ENCODE measurements at regions not wholly inside any gene's neighbourhood (a gene's known extent, or its start where the extent isn't known, plus 50 kb on each side); places are given as distances from the start of the nearest gene placed in this dataset.

DNA sequence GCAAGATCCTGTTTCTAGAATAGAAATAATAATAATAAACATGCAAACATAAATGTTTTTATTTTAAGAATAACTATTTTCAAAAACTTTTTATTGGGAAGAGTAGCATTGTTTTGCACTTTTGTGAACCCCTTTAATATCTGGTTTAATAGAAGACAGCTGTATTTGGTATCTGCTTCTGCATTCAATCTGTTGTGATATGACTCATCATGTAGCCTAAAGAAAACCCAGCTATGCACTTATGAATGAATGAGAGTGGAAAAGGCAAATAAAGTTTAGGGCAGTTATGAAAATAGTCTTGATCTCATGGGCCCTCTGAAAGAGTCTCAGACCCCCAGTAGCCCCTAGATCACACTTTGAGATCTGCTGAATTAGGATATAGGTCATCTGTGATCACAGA lies 100.4 kb upstream of the PPP2R3A start:
- no peak overlapping the region for H2BK15ac ChIP-seq (replicated peaks; ENCODE audit: low read depth)
- H2BK120ac ChIP-seq (ENCODE audit: low read depth, low read length) = no peak overlapping the region
- H3K23ac ChIP-seq (ENCODE audit: low read length) = no peak overlapping the region
- H4K8ac ChIP-seq (ENCODE audit: low read depth, low read length) = no peak overlapping the region
- H3K79me2 ChIP-seq (ENCODE audit: control insufficient read depth, insufficient read depth, low read length) = no peaks in the 10 kb centered on the region
- no peaks in the 10 kb centered on the region for H3K27me3 ChIP-seq (ENCODE audit: insufficient read depth, low read length, poor library complexity)
- H3K56ac ChIP-seq (ENCODE audit: low read length) = no peak overlapping the region
- no peak overlapping the region for H2BK5ac ChIP-seq (ENCODE audit: low read length)
- no peak overlapping the region for H4K5ac ChIP-seq (ENCODE audit: low read length)
- no peak overlapping the region for H3K27ac ChIP-seq (ENCODE audit: low read depth, low read length)
- H3K79me1 ChIP-seq (ENCODE audit: low read length) = no peaks in the 10 kb centered on the region
- no peak overlapping the region for H3K9ac ChIP-seq (ENCODE audit: low read length)
- H3K18ac ChIP-seq (ENCODE audit: low read length) = no peak overlapping the region
- no peak overlapping the region for H2AK5ac ChIP-seq (ENCODE audit: low read length)
- H3K4me1 ChIP-seq (ENCODE audit: control insufficient read depth, low read depth, low read length) = no peaks in the 10 kb centered on the region
- DNase-seq = no peak
- H3K4me3 ChIP-seq (ENCODE audit: low read length) = no peak overlapping the region
- H3K36me3 ChIP-seq (ENCODE audit: control insufficient read depth, insufficient read depth, low read length) = no peaks in the 10 kb centered on the region
- no peak overlapping the region for H3K4me2 ChIP-seq (ENCODE audit: low read length)
- H3K4ac ChIP-seq (ENCODE audit: low read depth, low read length) = no peak overlapping the region

DNA sequence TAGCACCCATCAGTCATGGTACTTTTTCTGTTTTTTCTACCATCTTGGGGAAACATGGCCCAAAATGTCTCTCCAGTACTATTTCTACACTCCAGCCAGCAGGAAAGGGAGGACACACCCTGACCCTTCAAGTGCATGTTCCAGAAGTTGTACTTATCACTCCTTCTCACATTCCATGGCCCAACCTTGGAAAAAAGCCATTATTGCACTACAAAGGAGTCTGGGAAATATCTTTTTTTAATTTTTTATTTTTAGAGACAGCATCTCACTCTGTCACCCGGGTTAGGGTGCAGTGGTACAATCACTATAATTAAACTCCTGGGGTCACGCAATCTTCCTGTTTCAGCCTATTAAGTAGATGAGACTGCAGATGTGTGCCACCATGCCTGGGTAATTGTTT lies 100.0 kb upstream of the PPP2R3A start:
- H3K18ac ChIP-seq (ENCODE audit: low read length) = no peak overlapping the region
- no CpG with 5 or more reads among the region's 2 CpGs for WGBS (ENCODE audit: extremely low coverage, insufficient coverage, low lambda C conversion rate)
- H4K5ac ChIP-seq (ENCODE audit: low read length) = no peak overlapping the region
- H3K27me3 ChIP-seq (ENCODE audit: insufficient read depth, low read length, poor library complexity) = no peaks in the 10 kb centered on the region
- no peak overlapping the region for H2BK120ac ChIP-seq (ENCODE audit: low read depth, low read length)
- H3K36me3 ChIP-seq (ENCODE audit: control insufficient read depth, insufficient read depth, low read length) = no peaks in the 10 kb centered on the region
- H3K4me3 ChIP-seq (ENCODE audit: low read length) = no peak overlapping the region
- no peak overlapping the region for H2AK5ac ChIP-seq (ENCODE audit: low read length)
- H3K79me1 ChIP-seq (ENCODE audit: low read length) = no peaks in the 10 kb centered on the region
- H3K4me2 ChIP-seq (ENCODE audit: low read length) = no peak overlapping the region
- H3K23ac ChIP-seq (ENCODE audit: low read length) = no peak overlapping the region
- no peak overlapping the region for H3K56ac ChIP-seq (ENCODE audit: low read length)
- no peak overlapping the region for H3K9ac ChIP-seq (ENCODE audit: low read length)
- H2BK15ac ChIP-seq (replicated peaks; ENCODE audit: low read depth) = no peak overlapping the region
- no peak for DNase-seq
- H3K27ac ChIP-seq (ENCODE audit: low read depth, low read length) = no peak overlapping the region
- H3K79me2 ChIP-seq (ENCODE audit: control insufficient read depth, insufficient read depth, low read length) = no peaks in the 10 kb centered on the region
- H2BK5ac ChIP-seq (ENCODE audit: low read length) = no peak overlapping the region
- H4K8ac ChIP-seq (ENCODE audit: low read depth, low read length) = no peak overlapping the region
- no peaks in the 10 kb centered on the region for H3K4me1 ChIP-seq (ENCODE audit: control insufficient read depth, low read depth, low read length)
- no peak overlapping the region for H3K4ac ChIP-seq (ENCODE audit: low read depth, low read length)

DNA sequence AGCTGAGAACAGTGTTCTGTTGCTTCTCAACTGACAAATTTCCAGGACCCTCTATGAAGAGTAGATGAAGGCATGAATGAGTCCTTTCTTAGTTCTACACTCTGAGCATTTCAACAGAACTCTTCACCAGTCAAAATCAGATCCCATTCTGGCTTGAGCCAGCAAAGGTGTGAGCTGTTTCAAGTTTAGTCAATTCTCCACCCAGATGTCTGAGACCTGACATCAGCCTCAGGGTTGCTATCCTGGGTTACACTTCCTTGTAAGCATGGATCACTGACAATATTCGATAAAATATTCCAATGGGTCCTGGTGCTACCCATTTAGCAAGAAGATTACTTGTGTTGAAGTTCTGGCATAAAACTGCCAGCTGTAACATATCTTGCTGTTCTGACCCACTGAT lies 97.6 kb upstream of the PPP2R3A start:
- H2BK15ac ChIP-seq (replicated peaks; ENCODE audit: low read depth) = no peak overlapping the region
- no peak overlapping the region for H3K27ac ChIP-seq (ENCODE audit: low read depth, low read length)
- DNase-seq = no peak
- no peak overlapping the region for H3K9ac ChIP-seq (ENCODE audit: low read length)
- no peak overlapping the region for H2BK120ac ChIP-seq (ENCODE audit: low read depth, low read length)
- no peak overlapping the region for H3K4me3 ChIP-seq (ENCODE audit: low read length)
- no peak overlapping the region for H2BK5ac ChIP-seq (ENCODE audit: low read length)
- no peaks in the 10 kb centered on the region for H3K4me1 ChIP-seq (ENCODE audit: control insufficient read depth, low read depth, low read length)
- H3K79me2 ChIP-seq (ENCODE audit: control insufficient read depth, insufficient read depth, low read length) = no peaks in the 10 kb centered on the region
- WGBS (ENCODE audit: extremely low coverage, insufficient coverage, low lambda C conversion rate) = no CpG with 5 or more reads among the region's 1 CpG
- no peak overlapping the region for H3K4ac ChIP-seq (ENCODE audit: low read depth, low read length)
- no peak overlapping the region for H3K4me2 ChIP-seq (ENCODE audit: low read length)
- no peaks in the 10 kb centered on the region for H3K27me3 ChIP-seq (ENCODE audit: insufficient read depth, low read length, poor library complexity)
- no peak overlapping the region for H3K56ac ChIP-seq (ENCODE audit: low read length)
- H3K23ac ChIP-seq (ENCODE audit: low read length) = no peak overlapping the region
- no peak overlapping the region for H3K18ac ChIP-seq (ENCODE audit: low read length)
- H4K5ac ChIP-seq (ENCODE audit: low read length) = no peak overlapping the region
- H4K8ac ChIP-seq (ENCODE audit: low read depth, low read length) = no peak overlapping the region
- H2AK5ac ChIP-seq (ENCODE audit: low read length) = no peak overlapping the region
- H3K36me3 ChIP-seq (ENCODE audit: control insufficient read depth, insufficient read depth, low read length) = no peaks in the 10 kb centered on the region
- H3K79me1 ChIP-seq (ENCODE audit: low read length) = no peaks in the 10 kb centered on the region

DNA sequence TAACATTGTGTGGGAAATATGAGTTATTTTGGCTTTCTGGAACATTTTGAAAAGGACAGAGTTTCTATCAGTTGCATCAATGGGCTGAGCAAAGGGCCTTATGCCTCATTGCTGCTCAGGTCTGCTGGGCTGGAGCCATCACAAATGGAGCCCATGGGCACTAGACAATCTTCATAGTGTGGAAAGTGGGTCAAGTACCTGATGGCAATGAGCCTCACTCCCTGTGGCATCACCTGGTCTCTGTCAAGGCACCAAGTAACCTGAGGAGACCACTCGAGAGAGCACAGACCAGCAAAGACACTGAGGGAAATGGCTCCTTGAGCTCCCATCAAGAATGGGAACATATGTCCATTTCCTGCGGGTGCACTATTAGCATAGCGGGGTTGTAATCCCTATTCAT lies 96.7 kb upstream of the PPP2R3A start:
- Histone ChIP-seq H3K4me3 (ENCODE audit: low read length) (no peak overlapping the region), H3K56ac (ENCODE audit: low read length) (no peak overlapping the region), H3K23ac (ENCODE audit: low read length) (no peak overlapping the region), H3K4me2 (ENCODE audit: low read length) (no peak overlapping the region), H3K4ac (ENCODE audit: low read depth, low read length) (no peak overlapping the region), H3K79me2 (ENCODE audit: control insufficient read depth, insufficient read depth, low read length) (no peaks in the 10 kb centered on the region), H3K4me1 (ENCODE audit: control insufficient read depth, low read depth, low read length) (no peaks in the 10 kb centered on the region), H4K5ac (ENCODE audit: low read length) (no peak overlapping the region), H4K8ac (ENCODE audit: low read depth, low read length) (no peak overlapping the region), H2BK15ac (replicated peaks; ENCODE audit: low read depth) (no peak overlapping the region), H2AK5ac (ENCODE audit: low read length) (no peak overlapping the region), H3K27ac (ENCODE audit: low read depth, low read length) (no peak overlapping the region), H3K36me3 (ENCODE audit: control insufficient read depth, insufficient read depth, low read length) (no peaks in the 10 kb centered on the region), H3K79me1 (ENCODE audit: low read length) (no peaks in the 10 kb centered on the region), H3K27me3 (ENCODE audit: insufficient read depth, low read length, poor library complexity) (no peaks in the 10 kb centered on the region), H3K9ac (ENCODE audit: low read length) (no peak overlapping the region), H2BK5ac (ENCODE audit: low read length) (no peak overlapping the region), H3K18ac (ENCODE audit: low read length) (no peak overlapping the region), H2BK120ac (ENCODE audit: low read depth, low read length) (no peak overlapping the region)
- WGBS (ENCODE audit: extremely low coverage, insufficient coverage, low lambda C conversion rate) = no CpG with 5 or more reads among the region's 3 CpGs
- no peak for DNase-seq

DNA sequence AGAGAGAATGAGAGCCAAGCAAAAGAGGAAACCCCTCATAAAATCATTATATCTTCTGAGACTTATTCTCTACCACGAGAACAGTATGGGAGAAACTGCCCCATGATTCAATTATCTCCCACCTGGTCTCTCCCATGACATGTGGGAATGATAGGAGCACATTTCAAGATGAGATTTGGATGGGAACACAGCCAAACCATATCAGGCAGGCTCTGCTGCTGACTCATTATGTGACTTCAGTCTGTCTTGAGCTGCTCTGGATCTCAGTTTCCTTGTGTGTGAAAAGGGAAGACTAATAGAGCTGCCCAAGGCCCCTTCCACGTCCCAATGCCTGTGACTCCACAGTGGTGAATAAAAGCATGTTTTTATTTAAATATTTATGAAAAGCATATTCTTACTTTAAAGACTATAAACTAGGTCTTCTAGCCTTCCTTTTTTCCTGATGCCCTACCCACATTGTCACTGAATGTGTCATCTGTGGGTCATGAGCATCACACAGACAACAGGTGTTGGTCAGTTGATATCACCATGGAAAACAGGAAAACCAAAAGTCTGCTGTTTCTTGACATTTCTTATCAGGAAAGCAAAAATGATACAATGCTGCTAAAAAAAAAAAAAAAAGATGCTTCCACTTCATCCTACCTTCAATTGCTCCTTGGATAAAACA lies 96.0 kb upstream of the PPP2R3A start:
- Histone ChIP-seq H2BK5ac (ENCODE audit: low read length) (no peak overlapping the region), H3K27me3 (ENCODE audit: insufficient read depth, low read length, poor library complexity) (no peaks in the 10 kb centered on the region), H2BK120ac (ENCODE audit: low read depth, low read length) (no peak overlapping the region), H3K27ac (ENCODE audit: low read depth, low read length) (no peak overlapping the region), H3K79me2 (ENCODE audit: control insufficient read depth, insufficient read depth, low read length) (no peaks in the 10 kb centered on the region), H3K4me1 (ENCODE audit: control insufficient read depth, low read depth, low read length) (no peaks in the 10 kb centered on the region), H3K4me2 (ENCODE audit: low read length) (no peak overlapping the region), H3K23ac (ENCODE audit: low read length) (no peak overlapping the region), H3K56ac (ENCODE audit: low read length) (no peak overlapping the region), H3K36me3 (ENCODE audit: control insufficient read depth, insufficient read depth, low read length) (no peaks in the 10 kb centered on the region), H2BK15ac (replicated peaks; ENCODE audit: low read depth) (no peak overlapping the region), H3K4ac (ENCODE audit: low read depth, low read length) (no peak overlapping the region), H4K8ac (ENCODE audit: low read depth, low read length) (no peak overlapping the region), H3K18ac (ENCODE audit: low read length) (no peak overlapping the region), H2AK5ac (ENCODE audit: low read length) (no peak overlapping the region), H4K5ac (ENCODE audit: low read length) (no peak overlapping the region), H3K9ac (ENCODE audit: low read length) (no peak overlapping the region), H3K4me3 (ENCODE audit: low read length) (no peak overlapping the region), H3K79me1 (ENCODE audit: low read length) (no peaks in the 10 kb centered on the region)
- no CpG with 5 or more reads among the region's 2 CpGs for WGBS (ENCODE audit: extremely low coverage, insufficient coverage, low lambda C conversion rate)
- DNase-seq = no peak

DNA sequence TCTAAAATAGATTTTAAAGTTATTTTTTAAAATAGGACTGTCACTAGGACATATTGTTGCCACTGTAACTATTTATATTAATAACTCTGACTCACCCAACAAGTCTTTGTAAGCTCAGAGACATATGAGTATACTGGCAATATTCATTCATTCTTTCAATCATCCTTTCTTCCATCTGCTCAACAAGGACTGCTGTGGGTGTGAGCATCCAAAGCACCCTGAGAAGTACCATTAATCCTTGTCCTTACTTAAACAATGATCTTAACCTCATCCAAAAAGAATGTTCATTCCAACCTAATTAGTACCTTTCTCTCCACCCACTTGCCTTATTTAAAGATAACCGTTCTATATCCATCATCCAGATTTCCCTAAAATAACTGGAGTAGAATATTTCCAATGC lies 94.2 kb upstream of the PPP2R3A start:
- H3K27me3 ChIP-seq (ENCODE audit: insufficient read depth, low read length, poor library complexity) = no peaks in the 10 kb centered on the region
- H4K5ac ChIP-seq (ENCODE audit: low read length) = no peak overlapping the region
- H3K9ac ChIP-seq (ENCODE audit: low read length) = no peak overlapping the region
- no peak overlapping the region for H3K18ac ChIP-seq (ENCODE audit: low read length)
- H3K4ac ChIP-seq (ENCODE audit: low read depth, low read length) = no peak overlapping the region
- H3K79me2 ChIP-seq (ENCODE audit: control insufficient read depth, insufficient read depth, low read length) = no peaks in the 10 kb centered on the region
- no peak overlapping the region for H3K4me2 ChIP-seq (ENCODE audit: low read length)
- no peak overlapping the region for H3K23ac ChIP-seq (ENCODE audit: low read length)
- no peak for DNase-seq
- H3K79me1 ChIP-seq (ENCODE audit: low read length) = no peaks in the 10 kb centered on the region
- H2BK120ac ChIP-seq (ENCODE audit: low read depth, low read length) = no peak overlapping the region
- no peak overlapping the region for H2AK5ac ChIP-seq (ENCODE audit: low read length)
- H3K4me1 ChIP-seq (ENCODE audit: control insufficient read depth, low read depth, low read length) = no peaks in the 10 kb centered on the region
- no peak overlapping the region for H2BK5ac ChIP-seq (ENCODE audit: low read length)
- no CpG with 5 or more reads among the region's 1 CpG for WGBS (ENCODE audit: extremely low coverage, insufficient coverage, low lambda C conversion rate)
- no peak overlapping the region for H3K56ac ChIP-seq (ENCODE audit: low read length)
- no peak overlapping the region for H4K8ac ChIP-seq (ENCODE audit: low read depth, low read length)
- no peak overlapping the region for H3K4me3 ChIP-seq (ENCODE audit: low read length)
- no peak overlapping the region for H3K27ac ChIP-seq (ENCODE audit: low read depth, low read length)
- H2BK15ac ChIP-seq (replicated peaks; ENCODE audit: low read depth) = no peak overlapping the region
- no peaks in the 10 kb centered on the region for H3K36me3 ChIP-seq (ENCODE audit: control insufficient read depth, insufficient read depth, low read length)

Data from mesendoderm (in vitro differentiated cells).